Keratinocyte (primary cell): ENCODE measurements at regions not wholly inside any gene's neighbourhood (a gene's known extent, or its start where the extent isn't known, plus 50 kb on each side); places are given as distances from the start of the nearest gene placed in this dataset.

ENCODE experiments used
- CTCF ChIP-seq, 3 experiments: IDR thresholded peaks in 1 of 3; conservative IDR thresholded peaks in 1 of 3; optimal IDR thresholded peaks in 1 of 3; 2 replicates in 2 of 3; 3 replicates in 1 of 3; pipeline versions ENCODE3 to v1.5.1; 2011; ENCODE audit warnings: low read length in 3 of 3, mild to moderate bottlenecking in 3 of 3, moderate library complexity in 2 of 3, control low read depth in 1 of 3, inconsistent platforms in 1 of 3; ENCODE audit not compliant: insufficient read depth in 2 of 3; ENCODE audit errors: extremely low read depth in 1 of 3
- EZH2 ChIP-seq: IDR thresholded peaks from one replicate; pipeline ENCODE4 v1.6.1; 2012; ENCODE audit warnings: inconsistent platforms, mild to moderate bottlenecking, low read length, moderate library complexity

- TF ChIP-seq CTCF (optimal IDR thresholded peaks at IDR 0.05 in 1 of 3, IDR thresholded peaks at IDR 0.05 in 1 of 3, conservative IDR thresholded peaks at IDR 0.05 in 1 of 3; ENCODE audit: extremely low read depth in 1 of 3, insufficient read depth in 2 of 3, low read length in 3 of 3) (no peak), EZH2 (no peak)
These were observed 303.3 kb downstream of the BRD1 start for GRCh38 chr22:49524362-49524761.
